ENCODE measurements at regions not wholly inside any gene's neighbourhood (a gene's known extent, or its start where the extent isn't known, plus 50 kb on each side); places are given as distances from the start of the nearest gene placed in this dataset.

DNA sequence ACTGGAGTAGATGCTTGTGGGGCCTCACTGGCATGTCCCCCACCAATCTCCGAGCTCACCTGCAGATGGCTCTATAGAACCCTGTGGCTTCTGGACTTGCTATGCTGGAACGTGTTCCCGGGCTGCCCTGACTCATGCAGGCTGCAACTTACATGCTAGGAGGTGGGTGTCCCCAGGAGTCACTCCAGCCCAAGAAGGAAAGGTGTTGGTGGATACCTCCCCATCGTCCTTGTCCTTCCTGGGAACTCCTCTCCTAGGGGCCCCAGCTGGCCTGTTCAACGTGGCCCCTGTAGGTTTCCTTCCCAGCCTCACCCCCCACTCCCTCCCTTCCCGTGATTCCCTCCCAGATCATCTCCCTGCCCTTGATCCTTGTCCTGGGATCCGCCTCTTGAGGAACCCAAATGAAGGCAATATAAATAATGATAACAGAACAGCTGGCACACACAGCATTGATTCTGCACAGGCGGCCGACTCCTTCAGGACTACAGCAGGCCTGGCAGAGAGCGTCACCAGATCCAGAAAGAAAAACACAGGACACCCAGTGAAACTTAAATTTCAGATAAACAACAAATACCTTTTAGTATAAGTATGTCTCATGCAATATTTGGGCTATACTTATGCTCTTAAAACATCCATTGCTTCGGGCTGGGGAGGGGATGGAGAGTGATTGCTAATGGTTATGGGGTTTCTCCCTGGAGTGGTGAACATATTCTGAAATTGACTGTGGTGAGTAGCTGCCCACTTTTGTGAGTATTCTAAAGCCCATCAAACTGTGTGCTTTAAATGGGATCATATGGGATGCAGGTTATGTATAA, 221.1 kb upstream of the GSE1 start:
- Histone ChIP-seq H3K4ac (ENCODE audit: low read depth, low read length) (no peak overlapping the region), H3K23ac (ENCODE audit: insufficient read length, low read depth, low read length) (no peak overlapping the region), H3K27ac (ENCODE audit: insufficient read length, low read depth, low read length) (no peak overlapping the region), H2BK20ac (ENCODE audit: low read depth, low read length, poor library complexity, severe bottlenecking) (no peak overlapping the region), H3K79me2 (ENCODE audit: insufficient read depth, low read length) (no peaks in the 10 kb centered on the region), H3K4me1 (ENCODE audit: insufficient read depth, low read length) (peaks cover 7% of the 10 kb centered on the region; the same call in 1 of the 2 replicates), H2AFZ (ENCODE audit: low read length) (no peak overlapping the region), H3K27me3 (ENCODE audit: insufficient read depth, low read length) (no peaks in the 10 kb centered on the region), H3K18ac (ENCODE audit: insufficient read length, low read depth, low read length) (no peak overlapping the region), H4K8ac (replicated peaks; ENCODE audit: insufficient read length, low read depth, low read length) (no peak overlapping the region), H3K56ac (ENCODE audit: insufficient read length, low read depth, low read length) (no peak overlapping the region), H4K5ac (ENCODE audit: insufficient read length, low read depth, low read length) (no peak overlapping the region), H4K91ac (ENCODE audit: insufficient read length, low read depth, low read length) (no peak overlapping the region), H3T11ph (ENCODE audit: low read length) (no peak overlapping the region), H3K9me3 (ENCODE audit: control insufficient read depth, low read depth, low read length) (no peaks in the 10 kb centered on the region), H2BK15ac (ENCODE audit: low read depth, low read length) (no peak overlapping the region), H2BK5ac (ENCODE audit: insufficient read length, low read length) (no peak overlapping the region), H3K79me1 (ENCODE audit: insufficient read depth, low read depth, low read length, poor library complexity, severe bottlenecking) (no peaks in the 10 kb centered on the region), H4K20me1 (ENCODE audit: control insufficient read depth, insufficient read depth, insufficient read length) (no peaks in the 10 kb centered on the region), H2AK5ac (ENCODE audit: insufficient read length, low read length) (no peak overlapping the region), H2BK120ac (ENCODE audit: low read depth, low read length, poor library complexity, severe bottlenecking) (no peak overlapping the region), H3K14ac (ENCODE audit: insufficient read depth, low read length) (no peak overlapping the region), H3K4me2 (ENCODE audit: insufficient read depth, insufficient read length, low read length) (no peak overlapping the region), H2BK12ac (ENCODE audit: insufficient read length, low read depth, low read length) (no peak overlapping the region), H3K9ac (ENCODE audit: extremely low read depth, insufficient read length, low read length) (no peak overlapping the region), H3K23me2 (ENCODE audit: insufficient read length, low read depth, low read length, poor library complexity, severe bottlenecking) (no peaks in the 10 kb centered on the region)
- Mint-ChIP-seq H3K4me1 (peaks cover 28 to 30% of the 10 kb centered on the region in 2 experiments), H3K36me3 (ENCODE audit: insufficient read depth in 1 of 3, low read depth in 3 of 3) (no peaks in the 10 kb centered on the region; a peak in 1 of 7 replicates), H3K27ac (no peak overlapping the region), H3K27me3 (ENCODE audit: low read depth) (peaks cover 8% of the 10 kb centered on the region), H3K9me3 (no peaks in the 10 kb centered on the region), H3K4me3 (no peak overlapping the region)
- TF ChIP-seq, protein P1, sequence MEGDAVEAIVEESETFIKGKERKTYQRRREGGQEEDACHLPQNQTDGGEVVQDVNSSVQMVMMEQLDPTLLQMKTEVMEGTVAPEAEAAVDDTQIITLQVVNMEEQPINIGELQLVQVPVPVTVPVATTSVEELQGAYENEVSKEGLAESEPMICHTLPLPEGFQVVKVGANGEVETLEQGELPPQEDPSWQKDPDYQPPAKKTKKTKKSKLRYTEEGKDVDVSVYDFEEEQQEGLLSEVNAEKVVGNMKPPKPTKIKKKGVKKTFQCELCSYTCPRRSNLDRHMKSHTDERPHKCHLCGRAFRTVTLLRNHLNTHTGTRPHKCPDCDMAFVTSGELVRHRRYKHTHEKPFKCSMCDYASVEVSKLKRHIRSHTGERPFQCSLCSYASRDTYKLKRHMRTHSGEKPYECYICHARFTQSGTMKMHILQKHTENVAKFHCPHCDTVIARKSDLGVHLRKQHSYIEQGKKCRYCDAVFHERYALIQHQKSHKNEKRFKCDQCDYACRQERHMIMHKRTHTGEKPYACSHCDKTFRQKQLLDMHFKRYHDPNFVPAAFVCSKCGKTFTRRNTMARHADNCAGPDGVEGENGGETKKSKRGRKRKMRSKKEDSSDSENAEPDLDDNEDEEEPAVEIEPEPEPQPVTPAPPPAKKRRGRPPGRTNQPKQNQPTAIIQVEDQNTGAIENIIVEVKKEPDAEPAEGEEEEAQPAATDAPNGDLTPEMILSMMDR (conservative IDR thresholded peaks at IDR 0.05), result no peak
- DNase-seq, result no peak
- WGBS (ENCODE audit: extremely low coverage, insufficient read length, low lambda C conversion rate), result no CpG with 5 or more reads among the region's 11 CpGs

Measured in H9 (cell line).